ENCODE measurements at regions not wholly inside any gene's neighbourhood (a gene's known extent, or its start where the extent isn't known, plus 50 kb on each side); places are given as distances from the start of the nearest gene placed in this dataset.
"Not testable (repeated sequence)": the region's sequence is repeated elsewhere in the genome, so short reads cannot be mapped to it uniquely, and the experiment has no call there.

DNA sequence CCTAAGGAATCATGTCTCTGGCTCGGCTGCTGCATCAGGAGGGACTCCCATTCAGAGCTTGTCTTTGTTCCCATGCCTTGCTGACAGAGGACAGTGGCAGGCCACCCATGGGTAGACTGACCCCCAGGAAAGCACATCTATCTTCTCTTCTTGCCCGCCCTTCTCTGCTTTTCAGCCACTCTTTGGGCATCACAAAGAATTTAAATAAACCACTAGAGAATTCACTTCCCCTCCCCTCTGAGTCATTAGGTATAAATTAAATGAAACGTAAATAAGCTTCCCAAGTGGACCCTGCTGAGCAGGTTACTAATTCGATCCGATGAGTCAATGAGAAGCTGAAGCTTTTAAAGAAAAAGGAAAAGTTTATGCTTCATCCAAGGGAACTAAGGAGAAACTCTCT lies 97.0 kb downstream of the DRD1 start:
- no peak for DNase-seq (ENCODE audit: low read depth)

DNA sequence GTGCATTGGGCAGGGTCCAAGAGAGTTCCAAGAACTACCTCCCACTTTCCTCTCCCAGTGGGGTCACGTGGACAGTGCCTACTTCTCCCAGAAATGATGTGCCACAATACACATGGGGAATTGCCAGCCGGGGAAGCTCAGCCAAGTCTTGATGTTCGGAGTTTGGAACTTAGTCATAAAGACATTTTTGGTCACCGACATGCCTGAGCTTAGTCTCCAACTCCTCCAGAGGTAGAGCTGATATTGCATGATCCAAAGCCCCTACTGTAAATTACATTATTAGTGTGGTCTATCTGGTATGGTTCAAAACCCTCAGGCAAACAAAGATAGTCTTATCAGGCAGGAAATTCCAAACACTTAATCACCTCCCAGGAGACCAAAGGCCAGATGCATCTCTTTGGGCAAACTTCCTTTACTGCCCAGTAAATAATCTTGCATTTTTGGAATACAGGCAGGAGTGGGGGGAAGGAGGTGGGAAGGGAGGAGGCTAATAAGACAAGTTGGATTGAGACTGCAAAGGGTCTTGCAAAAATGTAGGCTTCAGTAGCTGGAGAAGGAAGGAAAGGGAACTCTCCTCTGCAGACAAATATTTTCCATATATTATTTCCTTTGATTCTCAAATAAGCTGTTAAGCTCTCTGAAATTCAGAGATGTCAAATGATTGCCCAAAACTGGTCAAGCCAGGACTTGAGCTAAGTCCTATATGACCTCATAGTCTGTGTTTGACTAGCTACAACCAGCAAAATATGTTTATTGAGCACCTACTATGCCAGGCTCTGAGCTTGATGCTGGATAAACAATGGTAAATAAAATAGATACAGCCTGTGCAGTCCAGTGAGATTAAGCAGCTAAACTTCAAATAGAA lies 99.4 kb downstream of the DRD1 start:
- no peak for DNase-seq (ENCODE audit: low read depth)

DNA sequence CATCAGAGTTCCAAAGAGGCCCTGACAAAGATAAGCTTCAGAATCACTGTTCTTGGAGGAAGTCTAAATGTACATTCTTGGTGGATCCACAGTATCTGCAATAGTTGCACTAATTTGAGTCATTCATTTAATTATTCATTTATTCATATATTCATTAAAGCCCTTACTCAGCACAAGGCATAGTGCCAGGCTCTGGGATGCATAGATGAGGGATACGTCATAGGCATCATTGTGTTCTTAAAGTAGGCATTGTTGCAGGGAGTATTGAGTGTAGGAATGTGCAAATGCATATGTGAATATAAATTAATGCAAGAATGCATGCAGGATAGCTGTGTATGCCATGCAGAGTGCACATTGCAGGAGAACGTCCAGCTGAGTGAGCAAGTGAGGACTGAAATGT lies 100.7 kb downstream of the DRD1 start:
- DNase-seq (ENCODE audit: low read depth): no peak

DNA sequence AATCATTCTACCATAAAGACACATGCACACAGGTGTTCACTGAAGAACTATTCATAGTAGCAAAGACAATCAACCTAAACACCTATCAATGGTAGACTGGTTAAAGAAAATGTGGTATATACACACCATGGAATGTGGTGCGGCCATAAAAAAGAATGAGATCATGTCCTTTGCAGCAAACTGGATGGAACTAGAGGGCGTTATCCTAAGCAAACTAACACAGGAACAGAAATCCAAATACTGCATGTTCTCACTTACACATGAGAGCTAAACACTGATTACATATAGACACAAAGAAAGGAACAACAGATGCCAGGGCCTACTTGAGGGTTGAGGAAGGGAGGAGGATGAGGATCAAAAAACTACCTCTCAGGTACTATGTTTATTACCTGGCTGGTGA lies 103.8 kb downstream of the DRD1 start:
- no peak for DNase-seq (ENCODE audit: low read depth)

DNA sequence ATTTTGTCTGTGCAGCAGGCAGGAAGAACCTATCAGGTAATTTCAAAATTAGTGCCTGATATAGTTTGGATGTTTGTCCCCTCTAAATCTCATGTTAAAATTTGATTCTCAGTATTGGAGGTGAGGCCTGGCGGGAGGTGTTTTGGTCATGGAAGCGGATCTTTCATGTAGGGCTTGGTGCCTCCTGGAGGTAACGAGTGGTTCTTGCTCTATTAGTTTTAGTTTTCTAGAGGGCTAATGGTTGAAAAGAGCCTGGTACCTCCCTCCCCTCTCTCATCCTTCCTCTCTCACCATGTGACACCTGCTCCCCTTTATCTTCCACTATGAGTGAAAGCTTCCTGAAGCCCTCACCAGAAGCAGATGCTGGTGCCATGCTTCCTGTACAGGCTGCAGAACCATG lies 106.3 kb downstream of the DRD1 start:
- no peak for DNase-seq (ENCODE audit: low read depth)

DNA sequence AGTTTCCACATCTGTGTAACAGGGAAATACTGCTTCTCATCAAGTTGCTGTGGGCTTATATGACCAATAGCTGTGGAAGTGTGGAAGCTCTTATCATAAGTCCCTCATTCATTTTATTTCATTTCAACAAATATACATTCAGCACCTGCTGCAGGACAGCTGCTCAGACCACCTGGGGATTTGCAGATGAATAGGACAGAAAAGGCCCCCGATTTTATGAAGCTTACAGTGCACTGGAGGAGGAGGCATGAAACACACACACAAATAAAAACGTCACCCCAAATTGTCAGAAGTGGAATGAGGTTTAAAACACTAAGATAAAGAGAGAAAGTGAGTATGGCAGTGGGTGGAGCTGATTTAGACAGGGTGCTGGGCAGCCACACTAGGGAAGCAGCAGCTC lies 107.2 kb downstream of the DRD1 start:
- DNase-seq (ENCODE audit: low read depth): no peak

DNA sequence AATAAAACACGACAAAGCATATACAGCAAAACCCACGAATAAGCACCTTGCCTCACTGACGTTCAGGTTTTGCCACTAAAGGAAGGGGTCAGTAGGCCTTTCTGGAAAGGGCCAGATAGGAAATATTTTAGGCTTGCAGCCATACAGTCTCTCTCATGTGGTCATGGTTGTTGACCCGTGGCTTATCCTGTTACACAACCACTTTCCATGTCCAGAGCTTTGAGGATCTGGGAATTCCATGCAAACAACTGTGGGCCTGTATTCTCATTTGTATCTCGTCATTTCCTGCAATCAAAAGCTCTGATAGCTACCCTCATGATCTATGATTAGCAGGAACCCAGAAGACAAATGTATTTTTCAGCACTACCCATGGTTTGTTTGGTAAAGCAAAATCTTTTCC lies 108.3 kb downstream of the DRD1 start:
- DNase-seq (ENCODE audit: low read depth): no peak

DNA sequence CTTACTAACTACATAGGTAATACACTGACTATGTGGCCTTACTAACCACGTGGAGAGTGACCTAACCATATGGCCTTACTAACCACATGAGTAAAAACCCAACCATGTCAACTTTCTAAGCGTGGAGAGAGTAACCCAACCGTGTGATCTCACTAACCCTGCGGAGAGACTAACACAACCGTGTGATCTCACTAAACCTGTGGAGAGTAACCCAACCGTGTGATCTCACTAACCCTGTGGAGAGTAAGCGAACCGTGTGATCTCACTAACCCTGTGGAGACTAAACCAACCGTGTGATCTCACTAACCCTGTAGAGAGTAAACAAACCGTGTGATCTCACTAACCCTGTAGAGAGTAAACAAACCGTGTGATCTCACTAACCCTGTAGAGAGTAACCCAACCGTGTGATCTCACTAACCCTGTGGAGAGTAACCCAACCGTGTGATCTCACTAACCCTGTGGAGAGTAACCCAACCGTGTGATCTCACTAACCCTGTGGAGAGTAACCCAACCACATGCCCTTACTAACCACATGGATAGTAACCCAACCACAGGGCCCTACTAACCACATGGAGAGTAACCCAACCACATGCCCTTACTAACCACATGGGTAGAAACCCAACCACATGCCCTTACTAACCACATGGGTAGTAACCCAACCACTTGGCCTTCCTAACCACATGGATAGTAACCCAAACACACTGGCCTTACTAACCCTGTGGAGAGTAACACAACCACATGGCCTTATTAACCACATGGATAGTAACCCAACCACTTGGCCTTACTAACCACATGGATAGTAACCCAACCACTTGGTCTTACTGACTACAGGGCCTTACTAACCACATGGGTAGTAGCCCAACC lies 112.6 kb downstream of the DRD1 start:
- DNase-seq (ENCODE audit: low read depth): not testable (repeated sequence)

DNA sequence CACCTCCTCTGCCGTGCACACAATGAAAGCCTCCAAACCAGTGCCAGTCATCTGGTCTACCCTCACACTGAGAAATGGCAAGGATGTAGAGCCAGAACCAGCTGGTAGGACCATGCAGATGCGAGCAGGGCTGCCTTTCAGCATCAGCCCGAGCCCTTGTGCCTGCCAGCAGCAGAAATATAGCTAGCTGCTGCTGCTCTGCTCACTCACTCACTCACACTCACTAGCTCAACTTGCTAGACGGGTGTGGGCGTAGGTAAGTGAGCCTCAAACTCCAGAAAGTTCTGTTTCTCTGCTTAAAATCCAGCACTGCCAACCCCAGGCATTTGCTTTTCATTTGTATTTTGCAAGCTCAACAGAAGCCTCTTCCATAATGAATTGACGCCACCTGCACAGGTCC lies 114.0 kb downstream of the DRD1 start:
- DNase-seq (ENCODE audit: low read depth): no peak

DNA sequence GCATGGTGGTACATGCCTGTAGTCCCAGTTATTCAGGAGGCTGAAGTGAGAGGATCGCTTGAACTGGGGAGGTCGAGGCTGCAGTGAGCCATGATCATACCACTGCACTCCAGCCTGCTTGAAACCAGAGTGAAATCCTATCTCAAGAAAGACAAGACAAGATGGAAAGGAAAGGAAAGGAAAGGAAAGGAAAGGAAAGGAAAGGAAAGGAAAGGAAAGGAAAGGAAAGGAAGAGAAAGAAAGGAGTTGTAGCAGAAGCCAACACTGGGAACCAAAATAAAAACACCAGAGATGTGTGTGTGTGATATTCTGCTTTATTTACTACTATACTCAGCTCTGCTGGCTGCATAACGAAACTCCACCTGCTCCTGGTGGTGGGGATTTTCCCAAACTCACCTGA lies 115.3 kb downstream of the DRD1 start:
- no peak for DNase-seq (ENCODE audit: low read depth)

DNA sequence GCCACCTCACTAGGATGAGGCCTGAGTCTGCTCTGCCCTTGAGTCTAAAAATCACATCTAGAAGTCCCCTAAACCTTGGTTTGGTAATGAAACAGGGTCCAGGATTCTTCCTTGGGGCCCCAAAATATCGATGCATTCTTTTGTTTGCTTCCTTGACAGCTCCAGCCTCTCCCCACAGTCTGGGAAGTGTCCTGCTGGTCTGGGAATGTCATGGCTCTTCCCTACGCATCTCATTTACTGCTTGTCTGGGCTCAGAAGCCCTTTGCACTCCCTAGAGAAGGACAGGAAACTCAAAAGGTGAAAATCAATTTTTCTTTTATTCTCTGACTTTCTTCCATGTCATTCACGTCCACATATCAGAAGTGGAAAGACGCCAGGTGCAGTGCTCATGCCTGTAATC lies 115.8 kb downstream of the DRD1 start:
- DNase-seq (ENCODE audit: low read depth): no peak

DNA sequence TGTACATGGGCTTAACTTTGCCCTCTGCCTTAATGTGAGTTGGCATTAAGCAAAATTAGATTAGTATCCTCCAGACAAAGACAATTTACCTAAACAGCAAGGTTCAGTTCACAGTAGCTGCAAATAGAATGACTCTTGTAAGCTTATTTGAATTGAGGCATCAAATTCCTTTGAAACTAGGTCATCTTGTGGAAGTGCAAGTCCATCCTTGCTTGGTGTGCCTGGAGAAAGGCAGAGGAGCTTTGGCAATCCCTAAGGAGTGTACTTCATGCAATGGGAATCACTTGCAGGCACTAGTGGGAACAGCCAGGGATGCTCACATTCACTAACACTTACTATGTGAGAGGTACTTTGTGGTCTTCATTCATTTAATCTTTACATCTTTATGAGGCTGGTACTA lies 118.3 kb downstream of the DRD1 start:
- no peak for DNase-seq (ENCODE audit: low read depth)

DNA sequence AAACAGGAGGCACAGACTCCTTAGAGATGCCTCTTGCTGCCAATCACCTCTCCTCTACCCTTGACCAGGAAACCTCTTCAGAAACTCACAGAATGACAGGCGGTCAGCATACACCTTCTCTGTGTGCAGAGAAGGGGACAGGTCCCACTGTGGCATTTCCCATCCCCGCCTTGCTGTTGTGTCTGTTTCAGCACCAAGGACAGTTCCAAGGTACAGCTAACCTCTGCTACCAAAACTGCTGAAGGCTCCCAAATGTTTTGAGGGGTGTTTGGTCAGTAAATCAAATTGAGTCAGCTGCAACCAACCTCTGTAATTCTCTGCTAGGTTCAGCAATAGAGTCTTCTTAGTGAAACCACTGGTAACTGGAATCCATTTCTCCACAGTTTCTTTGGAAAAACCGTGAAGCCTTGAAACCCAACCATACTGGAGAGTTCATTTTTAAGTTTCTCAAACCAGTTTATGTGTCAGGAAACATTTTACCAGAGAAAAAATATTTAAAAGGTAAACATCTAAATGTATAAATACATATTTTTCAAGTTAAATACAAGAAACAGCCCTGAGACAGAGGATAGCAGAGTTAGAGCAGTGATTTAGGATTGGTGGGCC lies 122.0 kb downstream of the DRD1 start:
- no peak for DNase-seq (ENCODE audit: low read depth)

DNA sequence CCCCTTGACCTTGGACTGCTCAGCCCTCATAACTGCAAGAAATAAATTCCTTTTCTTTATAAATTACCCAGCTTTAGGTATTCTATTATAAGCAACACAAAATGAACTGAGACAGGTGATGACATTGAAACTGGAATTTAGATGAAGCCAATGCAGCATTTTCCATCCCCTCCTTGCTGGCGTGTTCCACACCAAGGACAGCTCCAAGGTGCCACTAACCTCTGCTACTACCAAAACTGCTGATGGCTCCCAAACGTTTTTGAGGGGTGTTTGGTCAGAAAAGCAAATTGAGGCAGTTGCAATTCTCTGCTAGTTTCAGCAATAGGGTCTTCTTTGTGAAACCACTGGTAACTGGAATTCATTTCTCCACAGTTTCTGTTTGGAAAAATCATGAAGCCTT lies 124.8 kb downstream of the DRD1 start:
- no peak for DNase-seq (ENCODE audit: low read depth)

DNA sequence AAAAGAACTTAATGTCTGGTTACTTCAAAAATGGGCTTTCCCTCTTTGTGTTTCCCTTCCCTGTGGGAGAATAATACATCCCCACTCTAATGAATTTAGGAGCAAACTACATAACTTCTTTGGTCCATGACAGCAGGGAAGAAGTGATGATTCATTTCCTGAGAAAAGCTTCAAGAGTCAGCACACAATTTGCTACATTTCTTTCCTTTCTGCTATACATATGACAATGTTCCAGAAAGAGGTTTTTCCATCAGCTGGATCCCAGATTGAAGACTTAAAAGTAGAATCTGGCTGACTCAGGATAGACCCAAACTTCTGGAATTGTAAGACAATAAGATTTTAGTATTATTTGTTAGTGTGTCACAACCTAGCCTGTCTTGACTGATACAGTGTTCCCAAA lies 126.1 kb downstream of the DRD1 start:
- no peak for DNase-seq (ENCODE audit: low read depth)

DNA sequence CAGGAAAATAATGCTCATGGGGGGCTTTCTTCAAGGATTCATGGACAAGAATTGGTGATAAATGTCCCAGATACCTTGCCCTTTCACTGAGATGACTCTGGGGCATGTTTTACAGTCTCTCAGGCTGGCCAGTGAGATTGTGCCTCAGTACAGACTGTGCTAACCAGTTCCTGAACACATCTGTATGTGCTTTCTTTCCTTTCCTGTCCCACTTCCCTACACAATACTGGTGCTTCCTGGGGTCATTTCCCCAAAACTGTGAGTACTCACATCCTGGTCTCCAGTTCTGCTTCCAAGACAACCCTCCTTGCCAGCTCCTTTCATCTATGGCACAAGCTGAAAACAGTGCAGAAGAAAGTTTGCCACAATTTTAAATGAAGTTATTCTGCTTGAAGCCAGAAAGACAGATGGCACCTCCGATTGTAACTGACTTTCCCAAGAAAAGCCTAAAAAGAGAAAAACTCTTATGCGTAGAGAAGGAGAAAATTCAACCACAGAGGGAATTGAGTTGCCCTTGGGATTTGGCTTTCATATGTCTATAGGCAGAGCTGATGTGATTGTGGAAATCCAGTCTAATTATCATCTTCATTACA lies 134.7 kb downstream of the DRD1 start:
- no peak for DNase-seq (ENCODE audit: low read depth)

DNA sequence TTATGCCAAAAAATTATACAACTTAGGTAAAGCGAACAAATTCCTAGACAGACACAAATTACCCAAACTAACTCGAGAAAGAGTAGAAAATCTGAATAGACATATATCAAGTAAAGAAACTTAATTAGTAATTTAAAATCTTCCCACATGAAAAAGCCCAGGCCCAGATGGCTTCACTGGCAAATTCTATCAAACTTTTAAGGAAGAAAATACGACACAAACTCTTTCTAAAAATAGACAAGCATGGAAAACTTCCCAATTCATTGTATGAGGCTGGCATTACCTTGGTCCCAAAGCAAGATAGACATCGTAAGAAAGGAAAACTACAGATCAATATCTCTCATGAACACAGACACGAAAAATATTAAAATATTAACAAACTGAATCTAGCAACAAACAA lies 135.3 kb downstream of the DRD1 start:
- DNase-seq (ENCODE audit: low read depth): no peak

DNA sequence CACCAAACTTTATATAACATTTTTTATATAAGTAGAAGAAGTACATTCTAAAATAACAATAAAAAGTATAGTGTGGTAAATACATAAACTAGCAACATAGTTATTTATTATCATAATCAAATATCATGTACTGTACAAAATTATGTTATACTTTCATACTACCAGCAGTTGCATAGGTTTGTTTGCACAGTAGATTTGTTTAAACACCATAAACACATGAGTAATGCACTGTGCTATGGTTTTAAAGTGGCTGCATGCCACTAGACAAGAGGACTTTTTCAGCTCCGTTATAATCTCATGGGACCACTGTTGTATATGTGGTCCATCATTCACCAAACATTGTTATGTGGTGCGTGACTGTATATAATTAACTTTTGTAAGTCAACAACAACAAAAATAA lies 137.6 kb downstream of the DRD1 start:
- no peak for DNase-seq (ENCODE audit: low read depth)

DNA sequence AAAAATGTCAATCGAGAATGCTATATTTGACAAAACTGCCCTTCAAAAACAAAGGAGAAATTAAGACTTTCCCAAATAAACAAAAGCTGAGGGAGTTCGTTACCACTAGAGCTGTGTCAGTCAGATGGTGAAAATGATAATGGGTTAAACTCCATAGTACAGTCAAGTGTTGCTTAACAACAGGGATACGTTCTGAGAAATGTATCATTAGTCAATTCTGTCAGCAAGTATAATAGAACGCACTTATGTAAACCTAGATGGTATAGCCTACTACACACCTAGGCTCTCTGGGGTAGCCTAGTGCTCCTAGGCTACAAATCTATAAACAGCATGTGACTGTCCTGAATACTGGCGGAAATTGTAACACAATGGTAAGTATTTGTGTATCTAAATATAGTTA lies 138.7 kb downstream of the DRD1 start:
- no peak for DNase-seq (ENCODE audit: low read depth)

DNA sequence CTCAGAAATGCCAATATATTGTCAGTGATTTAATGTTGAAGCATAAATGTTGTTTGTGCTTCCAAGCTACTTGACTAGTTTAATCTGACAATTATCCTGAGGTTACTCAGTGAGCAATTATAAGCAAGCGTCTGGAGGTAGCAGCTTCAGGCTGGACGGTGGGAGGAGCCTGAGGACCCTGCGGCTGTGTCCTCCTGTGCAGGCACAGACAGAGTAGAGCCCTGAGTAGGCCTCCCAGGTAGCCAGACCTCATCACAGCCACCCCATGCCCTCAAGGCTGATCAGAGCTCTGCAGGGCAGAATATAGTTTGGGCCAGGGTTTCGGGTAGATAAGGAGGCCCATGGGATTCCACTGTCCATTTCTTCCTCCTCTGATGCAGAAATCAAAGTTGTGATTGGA lies 153.6 kb downstream of the DRD1 start:
- no peak for DNase-seq (ENCODE audit: low read depth)

DNA sequence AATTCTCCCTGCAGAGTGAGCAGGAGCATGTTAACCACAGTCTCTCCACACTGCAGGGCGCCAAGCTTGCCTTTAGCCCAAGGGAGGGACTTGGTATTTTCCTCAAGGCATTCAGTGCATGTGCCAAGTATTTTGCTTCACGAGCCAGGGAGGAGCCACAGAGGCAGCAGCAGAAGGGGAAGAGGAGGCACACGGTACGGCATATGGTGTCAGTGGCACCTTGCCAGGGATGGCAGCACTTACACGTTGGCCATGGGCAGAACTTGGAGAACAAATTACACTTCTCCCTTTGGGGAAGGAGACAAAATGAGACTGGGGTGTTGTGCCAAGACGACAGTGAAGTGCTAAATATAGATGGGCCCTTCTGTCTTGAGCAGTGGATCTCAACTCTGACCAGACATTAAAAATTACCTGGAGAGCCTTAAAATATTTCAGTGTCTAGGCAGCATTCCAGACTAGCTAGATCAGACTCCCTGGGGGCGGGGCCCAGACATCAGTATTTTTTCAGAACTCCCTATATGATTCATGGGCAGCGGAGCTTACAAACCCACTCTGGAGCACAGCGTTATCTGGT lies 155.8 kb downstream of the DRD1 start:
- no peak for DNase-seq (ENCODE audit: low read depth)

DNA sequence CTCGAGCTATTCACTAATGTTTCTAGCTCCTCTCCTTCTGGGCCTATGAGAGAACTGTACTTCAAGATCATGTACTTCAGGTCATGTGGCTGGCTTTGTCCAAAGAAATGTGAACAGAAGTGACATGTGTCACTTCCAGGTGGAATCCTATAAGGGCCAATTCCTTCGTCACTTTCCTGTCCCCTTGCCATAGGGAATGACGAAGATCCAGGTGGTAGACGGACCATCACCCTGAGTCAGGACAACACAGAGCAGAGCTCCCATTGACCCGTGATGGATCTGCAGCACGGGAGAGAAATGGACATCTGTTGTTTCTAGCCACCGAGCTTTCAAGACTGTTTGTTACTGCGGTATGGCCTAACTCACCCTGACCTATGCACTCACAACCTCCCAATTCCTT lies 157.0 kb downstream of the DRD1 start:
- DNase-seq (ENCODE audit: low read depth): no peak
